Keratinocyte (primary cell): ENCODE measurements at regions not wholly inside any gene's neighbourhood (a gene's known extent, or its start where the extent isn't known, plus 50 kb on each side); places are given as distances from the start of the nearest gene placed in this dataset.

Source experiments
- DNase-seq: peaks from one replicate; pipeline ENCODE4 v3.0.0-alpha.2; 2011; ENCODE audit warnings: low read depth, missing footprints, low spot score
- FAIRE-seq: peaks from 2 replicates; lab custom pipeline; 2011; peaks lifted over from hg19 to GRCh38; lab: Jason Lieb, UNC
- H2AFZ ChIP-seq: 2 replicates; pipeline ENCODE4 v1.6.0; 2012; ENCODE audit warnings: low read length, control low read depth, inconsistent platforms; ENCODE audit not compliant: control insufficient read depth
- H3K27ac ChIP-seq: 2 replicates; pipeline ENCODE4 v1.5.1; 2011; ENCODE audit warnings: low read length; ENCODE audit not compliant: control insufficient read depth, insufficient read depth
- H3K27me3 ChIP-seq: 3 replicates; pipeline ENCODE4 v1.6.0; 2011; ENCODE audit warnings: low read length; ENCODE audit not compliant: control insufficient read depth, insufficient read depth; ENCODE audit errors: extremely low read depth
- H3K36me3 ChIP-seq, 2 experiments: 2 replicates in 1 of 2; 3 replicates in 1 of 2; pipeline ENCODE4 v1.5.1; 2011; ENCODE audit warnings: low read length in 2 of 2, mild to moderate bottlenecking in 1 of 2; ENCODE audit not compliant: control insufficient read depth in 2 of 2, insufficient read depth in 2 of 2; ENCODE audit errors: extremely low read depth in 1 of 2
- H3K4me1 ChIP-seq: 3 replicates; pipeline ENCODE4 v1.5.1; 2011; ENCODE audit warnings: low read length; ENCODE audit not compliant: control insufficient read depth, insufficient read depth; ENCODE audit errors: extremely low read depth
- H3K4me2 ChIP-seq: 3 replicates; pipeline ENCODE4 v1.6.0; 2011; ENCODE audit warnings: low read depth, low read length; ENCODE audit not compliant: control insufficient read depth, insufficient read depth; ENCODE audit errors: extremely low read depth
- H3K4me3 ChIP-seq, 3 experiments: fragments of 200-600 bp in 1 of 3; sonication (generic) in 1 of 3; 2 replicates in 2 of 3; 3 replicates in 1 of 3; pipeline ENCODE4 v1.5.1; 2011 to 2016; ENCODE audit warnings: low read length in 3 of 3, mild to moderate bottlenecking in 3 of 3, control low read depth in 2 of 3, inconsistent platforms in 1 of 3, low read depth in 1 of 3, mixed read lengths in 1 of 3, mixed run types in 1 of 3, moderate library complexity in 1 of 3; ENCODE audit not compliant: control insufficient read depth in 2 of 3, insufficient read depth in 2 of 3; ENCODE audit errors: extremely low read depth in 1 of 3
- H3K79me2 ChIP-seq: 2 replicates; pipeline ENCODE4 v1.6.0; 2012; ENCODE audit warnings: low read length; ENCODE audit not compliant: control insufficient read depth, insufficient read depth
- H3K9ac ChIP-seq: 3 replicates; pipeline ENCODE4 v1.6.0; 2011; ENCODE audit warnings: low read length; ENCODE audit not compliant: control insufficient read depth, insufficient read depth; ENCODE audit errors: extremely low read depth
- H3K9me1 ChIP-seq: 3 replicates; pipeline ENCODE4 v1.6.0; 2011; ENCODE audit warnings: low read length; ENCODE audit not compliant: control insufficient read depth, insufficient read depth; ENCODE audit errors: extremely low read depth
- H3K9me3 ChIP-seq: 2 replicates; pipeline ENCODE4 v1.5.1; 2012; ENCODE audit warnings: low read depth, low read length; ENCODE audit not compliant: control insufficient read depth
- H4K20me1 ChIP-seq: 3 replicates; pipeline ENCODE4 v1.6.0; 2011; ENCODE audit warnings: low read length; ENCODE audit not compliant: control insufficient read depth, insufficient read depth; ENCODE audit errors: extremely low read depth
- CTCF ChIP-seq, 3 experiments: IDR thresholded peaks in 1 of 3; conservative IDR thresholded peaks in 1 of 3; optimal IDR thresholded peaks in 1 of 3; 2 replicates in 2 of 3; 3 replicates in 1 of 3; pipeline versions ENCODE3 to v1.5.1; 2011; ENCODE audit warnings: low read length in 3 of 3, mild to moderate bottlenecking in 3 of 3, moderate library complexity in 2 of 3, control low read depth in 1 of 3, inconsistent platforms in 1 of 3; ENCODE audit not compliant: insufficient read depth in 2 of 3; ENCODE audit errors: extremely low read depth in 1 of 3
- EZH2 ChIP-seq: IDR thresholded peaks from one replicate; pipeline ENCODE4 v1.6.1; 2012; ENCODE audit warnings: inconsistent platforms, mild to moderate bottlenecking, low read length, moderate library complexity
- dilution Hi-C: fragments of 300-500 bp; cut with MboI; formaldehyde crosslinking; loops from one replicate; pipeline ENCODE4 v1.7.0; 2020; ENCODE audit warnings: low sequenced_read_pairs; ENCODE audit not compliant: extremely low pct_ligation_motif_present

DNA sequence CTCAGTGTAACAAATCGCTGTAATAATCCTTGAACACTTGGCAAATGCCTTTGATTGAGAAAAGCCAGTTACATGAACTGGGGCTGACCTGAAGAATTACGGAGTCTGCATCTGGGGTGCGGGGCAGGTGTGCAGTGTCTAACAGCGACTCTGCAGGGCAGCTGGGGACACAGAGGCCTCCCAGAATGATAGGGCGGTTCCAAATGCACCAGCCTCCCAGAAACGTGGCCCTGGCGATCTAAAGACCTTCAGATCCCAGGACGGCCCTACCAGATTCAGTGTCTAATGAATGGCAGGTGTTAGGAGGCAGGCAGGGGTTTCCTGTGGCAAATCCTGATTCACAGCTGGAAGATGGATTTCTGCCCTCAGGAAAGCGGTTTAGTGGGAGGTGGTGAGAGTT lies 100.5 kb upstream of the RGMA start:
- dilution Hi-C loops, result no loop called here
- no peak for DNase-seq
- FAIRE-seq, result no peak

DNA sequence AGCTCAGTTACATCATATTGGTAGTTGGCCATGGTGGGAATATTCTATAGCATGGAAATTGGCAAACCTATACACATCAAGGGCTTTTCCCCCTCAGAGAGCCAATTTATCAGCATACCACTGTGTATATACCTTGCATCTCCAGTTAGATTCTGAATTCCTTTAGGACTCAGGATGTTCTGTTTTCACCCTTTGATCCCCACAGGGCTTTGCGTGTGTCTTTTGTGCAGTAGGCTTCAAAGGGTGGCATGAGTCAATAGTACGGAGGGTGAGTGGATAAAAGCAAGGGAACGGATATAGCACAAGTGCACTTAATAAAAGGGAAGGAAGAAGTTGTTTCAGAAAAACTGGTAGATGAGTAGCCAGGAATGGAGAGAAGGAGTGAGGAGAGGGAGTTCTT lies 99.2 kb upstream of the RGMA start:
- Histone ChIP-seq H3K9me3 (no peaks in the 10 kb centered on the region), H3K4me3 (no peak overlapping the region), H3K36me3 (no peaks in the 10 kb centered on the region), H3K4me2 (no peak overlapping the region), H2AFZ (no peak overlapping the region), H3K9ac (no peak overlapping the region), H3K4me1 (no peaks in the 10 kb centered on the region), H3K27me3 (no peaks in the 10 kb centered on the region), H3K79me2 (no peaks in the 10 kb centered on the region), H4K20me1 (no peaks in the 10 kb centered on the region), H3K9me1 (no peaks in the 10 kb centered on the region), H3K27ac (no peak overlapping the region)
- dilution Hi-C loops, result no loop called here
- DNase-seq (no peak), FAIRE-seq (no peak)
- TF ChIP-seq EZH2, result no peak
- TF ChIP-seq CTCF (optimal IDR thresholded peaks at IDR 0.05 in 1 of 3, IDR thresholded peaks at IDR 0.05 in 1 of 3, conservative IDR thresholded peaks at IDR 0.05 in 1 of 3; ENCODE audit: extremely low read depth in 1 of 3, insufficient read depth in 2 of 3, low read length in 3 of 3), result no peak

More for the DNA sequence above, 100.5 kb upstream of the RGMA start:
- H3K27me3 ChIP-seq, result no peaks in the 10 kb centered on the region
- no peaks in the 10 kb centered on the region for H3K36me3 ChIP-seq
- no peaks in the 10 kb centered on the region for H3K9me3 ChIP-seq
- no peak overlapping the region for H3K4me2 ChIP-seq
- no peak overlapping the region for H3K9ac ChIP-seq
- H3K9me1 ChIP-seq, result no peaks in the 10 kb centered on the region
- no peaks in the 10 kb centered on the region for H4K20me1 ChIP-seq
- TF ChIP-seq EZH2 (no peak), CTCF (optimal IDR thresholded peaks at IDR 0.05 in 1 of 3, IDR thresholded peaks at IDR 0.05 in 1 of 3, conservative IDR thresholded peaks at IDR 0.05 in 1 of 3; ENCODE audit: extremely low read depth in 1 of 3, insufficient read depth in 2 of 3, low read length in 3 of 3) (no peak)
- no peak overlapping the region for H3K27ac ChIP-seq
- H2AFZ ChIP-seq, result no peak overlapping the region
- no peaks in the 10 kb centered on the region for H3K4me1 ChIP-seq
- H3K79me2 ChIP-seq, result no peaks in the 10 kb centered on the region
- no peak overlapping the region for H3K4me3 ChIP-seq
